ENCODE measurements at regions not wholly inside any gene's neighbourhood (a gene's known extent, or its start where the extent isn't known, plus 50 kb on each side); places are given as distances from the start of the nearest gene placed in this dataset.

- intact Hi-C loops (cut with DNase I): no loop called here
- no peak for DNase-seq
These were observed 360.3 kb downstream of the WDR11 start for GRCh38 chr10:121211446-121211845.

DNA sequence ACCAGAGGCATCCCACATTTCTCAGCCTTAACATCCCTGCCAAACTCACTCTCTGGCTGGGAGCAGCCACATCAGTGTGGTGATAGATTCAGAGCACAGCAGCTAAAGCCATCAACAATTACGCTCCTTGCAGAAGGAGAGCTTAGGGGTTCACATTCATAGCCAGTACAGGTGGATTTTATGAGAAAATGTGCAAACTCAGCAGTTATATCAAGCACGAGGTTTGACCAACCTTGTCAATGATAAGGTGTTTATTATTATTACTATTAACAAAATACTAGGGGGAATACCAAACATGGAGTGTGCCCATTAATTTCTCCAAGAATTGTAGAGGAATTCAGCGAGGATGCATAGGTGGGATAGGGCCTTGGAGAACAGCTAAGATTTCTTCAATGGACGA lies 362.3 kb downstream of the WDR11 start:
- DNase-seq: no peak
- intact Hi-C loops (cut with DNase I): no loop called here

- DNase-seq: no peak
- intact Hi-C loops (cut with DNase I): loop anchor here (2.0 kb wide), 1 partner anchor 61 kb away; no protein-coding TSS in a partner anchor
These were observed 365.1 kb downstream of the WDR11 start for GRCh38 chr10:121216295-121216694.

DNA sequence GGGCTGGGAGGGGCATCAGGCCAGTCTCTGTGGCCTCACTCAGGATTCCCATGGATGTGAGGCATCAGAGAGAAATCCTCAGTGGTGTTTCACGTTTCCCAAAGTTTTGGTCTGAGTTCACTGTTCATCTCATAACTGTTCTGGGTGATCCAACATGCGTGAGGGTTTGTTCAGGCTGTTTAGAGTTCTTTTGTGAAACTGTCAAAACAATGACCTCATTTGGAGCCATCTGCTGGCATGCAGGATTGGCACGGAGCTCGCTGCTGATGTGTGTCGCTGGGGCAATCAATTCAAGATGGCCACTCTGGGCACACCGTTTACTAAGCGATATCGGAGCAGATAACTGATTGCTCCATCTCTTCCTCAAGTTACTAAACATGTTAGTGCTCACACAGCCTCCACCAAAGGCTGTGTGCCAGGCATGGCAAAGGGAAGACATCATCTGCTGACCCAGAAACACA lies 365.6 kb downstream of the WDR11 start:
- DNase-seq: peak in 9 of 10 donors; percentile 42 to 96 (median 73)
- intact Hi-C loops (cut with DNase I): loop anchor here (2.0 kb wide), 1 partner anchor 62 kb away; no protein-coding TSS in a partner anchor

- no peak for DNase-seq
- intact Hi-C loops (cut with DNase I): loop anchor here (2.0 kb wide), 1 partner anchor 63 kb away; no protein-coding TSS in a partner anchor
These were observed 366.2 kb downstream of the WDR11 start for GRCh38 chr10:121217331-121217730.

GRCh38 chr10:121221072-121221471 lies 369.9 kb downstream of the WDR11 start:
- intact Hi-C loops (cut with DNase I): no loop called here
- no peak for DNase-seq

DNA sequence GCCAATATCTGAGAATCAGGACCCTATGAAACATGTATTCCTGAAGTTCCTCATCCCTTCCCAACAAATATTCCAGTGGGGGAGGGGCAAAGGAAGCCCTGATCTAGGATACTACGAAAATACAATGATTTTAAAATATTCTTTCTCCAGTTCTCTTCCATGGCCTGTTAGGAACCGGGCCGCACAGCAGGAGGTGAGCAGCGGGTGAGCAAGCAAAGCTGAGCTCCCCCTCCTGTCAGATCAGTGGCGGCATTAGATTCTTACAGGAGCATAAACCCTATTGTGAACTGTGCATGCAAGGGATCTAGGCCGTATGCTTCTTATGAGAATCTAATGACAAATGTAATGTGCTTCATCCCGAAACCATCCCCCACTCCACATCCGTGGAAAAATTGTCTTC lies 370.8 kb downstream of the WDR11 start:
- intact Hi-C loops (cut with DNase I): no loop called here
- no peak for DNase-seq

DNA sequence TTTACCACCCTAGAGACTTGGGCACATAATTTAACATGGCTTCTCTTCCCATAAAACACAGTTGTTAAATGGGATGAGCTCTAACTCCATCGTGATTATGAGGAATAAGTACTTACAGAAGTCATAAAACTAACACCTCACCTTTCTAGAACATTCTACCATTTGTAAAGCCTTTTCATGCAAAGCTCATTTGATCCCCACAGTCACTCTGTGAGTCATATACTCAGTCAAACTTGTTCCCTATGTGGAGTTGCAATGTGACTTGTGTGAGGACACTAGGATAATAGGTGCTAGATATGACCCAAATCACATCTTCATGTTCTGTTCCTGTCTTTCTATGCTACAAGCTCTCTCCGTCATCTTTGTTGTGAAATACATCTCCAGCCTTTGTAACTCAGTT lies 371.7 kb downstream of the WDR11 start:
- intact Hi-C loops (cut with DNase I): no loop called here

GRCh38 chr10:121231079-121231478 lies 367.2 kb downstream of the FGFR2 start:
- DNase-seq: no peak
- intact Hi-C loops (cut with DNase I): no loop called here

More for the DNA sequence above, 371.7 kb downstream of the WDR11 start:
- no peak for DNase-seq

GRCh38 chr10:121232494-121232893 lies 365.8 kb downstream of the FGFR2 start:
- DNase-seq: no peak
- intact Hi-C loops (cut with DNase I): no loop called here

GRCh38 chr10:121235692-121236091 lies 362.6 kb downstream of the FGFR2 start:
- intact Hi-C loops (cut with DNase I): no loop called here
- no peak for DNase-seq

DNA sequence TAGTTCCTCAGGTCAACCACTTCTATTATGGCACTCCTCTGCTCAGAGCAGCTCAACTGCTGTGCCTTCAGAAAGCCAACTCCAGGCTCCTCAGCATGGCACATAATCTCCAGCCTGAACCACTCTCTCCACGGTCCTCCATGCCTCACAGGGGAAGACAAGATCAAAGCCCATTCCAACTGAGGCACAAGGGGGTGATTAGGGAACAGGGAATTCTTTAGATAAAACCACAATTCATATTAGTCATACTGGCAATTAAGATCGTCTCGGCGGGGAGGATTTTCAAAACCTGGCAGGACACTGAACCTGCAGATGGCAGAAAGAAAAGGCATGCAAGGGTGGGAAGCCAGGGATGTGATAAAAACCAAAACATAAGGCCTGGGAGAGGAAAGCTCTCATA lies 361.6 kb downstream of the FGFR2 start:
- intact Hi-C loops (cut with DNase I): no loop called here
- no peak for DNase-seq

DNA sequence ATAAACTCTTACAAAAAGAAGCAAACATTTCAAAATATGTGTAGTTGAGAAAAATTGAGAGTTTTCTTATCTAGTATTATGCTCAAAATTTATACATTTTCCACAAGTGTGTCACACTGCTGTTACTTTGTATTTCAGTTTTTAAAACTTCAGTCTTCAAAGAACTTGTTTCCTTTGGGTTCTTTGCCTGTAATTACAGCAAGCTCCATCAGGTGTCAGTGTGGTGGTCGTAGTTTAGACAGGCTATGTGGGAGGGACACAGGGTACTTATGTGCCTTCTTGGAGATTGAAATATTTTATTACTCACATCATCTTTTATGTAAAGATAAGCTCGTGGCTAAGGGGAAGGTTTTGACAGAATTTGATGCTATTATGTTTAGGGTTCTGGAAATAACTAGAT lies 360.5 kb downstream of the FGFR2 start:
- no peak for DNase-seq
- intact Hi-C loops (cut with DNase I): no loop called here

DNA sequence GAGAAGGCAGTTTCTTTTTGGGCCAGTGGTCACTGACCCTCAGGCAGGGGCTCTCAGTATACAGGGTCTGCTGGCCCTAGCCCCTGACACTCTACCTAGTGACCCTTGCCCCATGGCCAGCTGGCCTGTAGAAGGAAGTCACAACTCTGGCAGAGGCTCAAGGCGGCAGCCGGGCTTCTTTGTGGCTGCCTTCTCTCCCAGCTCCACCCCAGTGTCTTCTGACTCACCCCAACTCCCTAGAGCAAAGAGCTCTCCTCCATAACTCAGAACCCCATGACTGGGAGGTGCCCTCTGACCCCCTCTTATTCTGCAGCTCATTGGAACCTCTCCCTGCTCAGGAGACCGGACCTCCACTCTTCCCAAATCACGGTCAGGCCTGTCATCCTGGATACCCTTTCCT lies 358.2 kb downstream of the FGFR2 start:
- intact Hi-C loops (cut with DNase I): no loop called here
- no peak for DNase-seq

DNA sequence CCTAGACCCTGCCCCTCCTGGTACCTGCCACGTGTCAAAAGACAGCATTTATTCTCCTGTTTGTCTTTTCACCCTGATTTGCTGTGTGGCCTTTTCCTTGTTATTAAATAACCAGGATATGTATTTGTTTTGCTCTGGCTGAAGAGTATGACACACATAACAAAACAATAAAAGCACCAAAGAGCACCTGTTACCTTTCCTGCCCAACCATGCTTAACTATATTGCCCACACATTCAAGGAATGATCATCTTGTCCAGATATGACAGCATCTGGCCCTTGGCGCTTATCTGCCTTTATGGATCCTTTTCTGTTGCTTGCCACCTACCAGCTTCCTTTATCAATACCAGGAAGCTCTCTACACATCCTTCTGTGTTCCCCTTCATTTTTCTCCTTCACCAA lies 357.7 kb downstream of the FGFR2 start:
- intact Hi-C loops (cut with DNase I): no loop called here
- DNase-seq: no peak

DNA sequence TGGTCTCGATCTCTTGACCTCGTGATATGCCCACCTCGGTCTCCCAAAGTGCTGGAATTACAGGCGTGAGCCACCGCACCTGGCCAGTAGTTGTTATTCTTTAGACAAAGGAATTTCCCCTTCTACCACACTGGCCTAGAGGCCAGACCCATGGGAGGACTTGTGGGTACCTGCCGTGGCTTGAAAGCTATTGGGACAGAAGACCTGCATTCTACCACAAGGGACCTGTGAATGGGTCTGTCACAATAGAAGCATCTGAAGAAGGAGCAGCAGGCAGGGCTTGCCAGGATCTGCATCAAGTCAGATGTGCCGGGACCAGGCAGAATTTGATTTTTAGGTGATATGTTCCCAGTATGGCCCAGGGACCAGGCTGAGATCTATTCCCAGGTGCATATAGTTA lies 356.9 kb downstream of the FGFR2 start:
- intact Hi-C loops (cut with DNase I): no loop called here
- no peak for DNase-seq

DNA sequence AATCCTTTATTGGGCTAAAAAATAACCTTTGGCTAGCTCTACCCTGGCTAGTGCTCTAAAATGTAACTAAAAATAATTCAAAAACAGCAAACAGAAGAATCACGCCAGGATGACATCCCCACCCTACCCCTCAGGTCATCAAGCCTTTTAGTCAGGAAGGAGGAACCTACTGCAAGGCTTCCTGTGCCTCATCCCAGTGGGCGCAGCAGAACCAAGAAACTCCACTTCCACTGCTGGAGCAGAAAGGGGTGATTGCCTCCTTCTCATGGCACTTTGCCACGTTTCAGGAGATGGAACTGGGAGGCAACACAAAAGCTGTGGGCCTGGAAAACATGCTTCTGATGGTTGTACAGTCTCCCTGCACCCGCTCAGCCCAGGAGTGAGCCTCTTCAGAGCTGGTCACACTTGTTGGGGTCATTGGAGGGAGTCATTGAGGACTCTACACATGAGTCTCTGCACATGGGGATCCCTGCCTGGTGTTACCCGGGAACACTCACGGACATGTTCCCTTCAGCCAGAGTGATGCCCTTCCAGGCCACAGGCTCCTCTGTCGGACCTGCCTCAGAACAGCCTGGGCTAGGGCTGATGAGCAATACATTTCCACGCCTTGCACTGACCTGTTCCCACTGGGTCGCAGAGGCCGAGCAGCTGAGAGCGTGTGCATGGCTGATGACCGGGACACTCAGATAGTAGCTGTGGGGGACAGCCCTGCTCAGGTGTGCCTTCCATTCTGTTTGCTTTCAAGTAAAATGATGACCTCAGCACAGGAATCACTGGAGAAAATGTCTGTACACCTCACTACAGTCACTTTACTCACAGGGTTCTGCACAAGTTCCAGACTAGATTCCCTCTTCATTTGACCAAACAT lies 355.3 kb downstream of the FGFR2 start:
- intact Hi-C loops (cut with DNase I): no loop called here
- DNase-seq: no peak

- intact Hi-C loops (cut with DNase I): no loop called here
- no peak for DNase-seq
These were observed 354.5 kb downstream of the FGFR2 start for GRCh38 chr10:121243609-121244241.

DNA sequence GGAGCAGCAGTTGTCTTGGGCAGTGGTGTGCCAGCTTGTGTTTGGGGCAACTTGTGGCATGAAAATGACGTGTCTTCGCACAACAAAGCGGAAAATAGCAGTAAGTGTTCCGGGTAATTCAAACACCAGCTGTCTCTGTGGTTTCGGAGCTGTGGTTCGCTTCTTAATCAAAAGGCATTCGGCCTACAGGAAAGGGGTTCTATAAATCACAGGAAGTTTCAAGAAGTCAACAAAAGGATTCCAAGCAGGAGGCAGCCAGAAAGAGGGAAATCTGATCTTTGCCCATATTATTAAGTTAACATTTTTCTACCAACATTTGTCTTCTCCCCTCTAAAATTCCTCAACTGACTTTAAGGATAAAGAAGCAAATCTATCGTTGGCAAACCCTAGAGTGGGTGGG lies 353.4 kb downstream of the FGFR2 start:
- intact Hi-C loops (cut with DNase I): no loop called here

DNA sequence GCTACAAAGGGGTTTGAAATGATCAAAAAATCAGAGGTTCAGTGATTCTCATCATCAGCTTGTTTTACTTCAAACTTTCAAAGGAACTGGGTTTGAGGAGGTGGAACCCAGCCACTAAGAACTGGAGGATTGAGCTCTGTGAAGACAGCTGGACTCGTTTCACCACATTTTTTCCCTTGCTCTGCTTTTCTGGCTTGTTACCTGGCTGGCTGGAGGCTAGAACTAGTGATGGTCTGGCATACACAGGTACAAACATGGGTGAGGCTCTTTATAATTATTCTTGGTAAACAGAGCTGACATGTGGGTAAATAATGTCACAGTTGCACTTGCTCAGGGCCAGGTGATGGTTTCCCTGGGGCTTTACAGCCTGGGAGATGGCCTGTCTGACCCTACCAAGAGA lies 352.5 kb downstream of the FGFR2 start:
- DNase-seq: no peak
- intact Hi-C loops (cut with DNase I): no loop called here

More for the DNA sequence above, 353.4 kb downstream of the FGFR2 start:
- DNase-seq: no peak

- intact Hi-C loops (cut with DNase I): no loop called here
- DNase-seq: no peak
These were observed 350.0 kb downstream of the FGFR2 start for GRCh38 chr10:121248266-121248665.
